ENCODE measurements at regions not wholly inside any gene's neighbourhood (a gene's known extent, or its start where the extent isn't known, plus 50 kb on each side); places are given as distances from the start of the nearest gene placed in this dataset.
"Not testable (repeated sequence)": the region's sequence is repeated elsewhere in the genome, so short reads cannot be mapped to it uniquely, and the experiment has no call there.

- no peak for DNase-seq (ENCODE audit: low spot score)
Measured at GRCh38 chr9:7622481-7622880, 177.1 kb downstream of the DMAC1 start.

DNA sequence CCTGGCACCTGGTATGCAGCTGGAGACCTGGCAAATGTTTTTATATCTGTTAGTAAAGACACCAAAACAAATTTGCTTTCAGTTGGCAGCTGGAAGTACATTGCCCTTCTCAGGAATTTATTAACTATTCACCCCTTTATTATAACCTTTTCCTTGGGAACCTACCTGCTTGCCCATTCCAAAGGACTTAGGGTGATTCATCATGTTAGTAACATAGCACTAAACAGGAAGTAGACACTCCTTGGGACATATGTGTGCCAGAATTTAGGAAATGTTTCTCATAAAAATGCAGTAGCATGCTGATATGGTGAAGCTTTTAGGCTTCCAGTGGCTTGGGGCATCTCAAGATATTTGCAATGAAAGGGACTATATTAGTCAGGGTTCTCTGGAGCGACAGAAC, 184.2 kb downstream of the DMAC1 start:
- DNase-seq (ENCODE audit: low spot score) = no peak

- DNase-seq (ENCODE audit: low spot score) = no peak
Measured at GRCh38 chr9:7613931-7614330, 185.6 kb downstream of the DMAC1 start.

DNA sequence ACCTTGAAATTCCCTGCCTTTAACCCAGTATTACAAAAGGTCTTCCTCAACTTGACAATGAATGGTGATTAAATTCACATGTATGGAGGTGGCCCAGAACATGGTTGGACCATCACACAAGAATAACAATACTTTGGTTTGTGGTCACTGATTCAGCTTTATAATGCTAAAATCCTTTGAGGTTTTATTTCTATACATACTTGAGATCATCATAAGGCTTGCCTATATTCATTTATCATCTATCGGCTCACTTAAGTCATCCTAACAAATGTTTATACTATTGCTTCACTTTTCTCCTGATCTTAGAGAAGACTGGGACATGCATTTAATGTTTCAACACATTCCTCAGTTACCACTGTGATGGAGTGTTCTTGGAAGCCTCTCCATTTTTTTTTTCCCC, 191.3 kb downstream of the DMAC1 start:
- no peak for DNase-seq (ENCODE audit: low spot score)

DNA sequence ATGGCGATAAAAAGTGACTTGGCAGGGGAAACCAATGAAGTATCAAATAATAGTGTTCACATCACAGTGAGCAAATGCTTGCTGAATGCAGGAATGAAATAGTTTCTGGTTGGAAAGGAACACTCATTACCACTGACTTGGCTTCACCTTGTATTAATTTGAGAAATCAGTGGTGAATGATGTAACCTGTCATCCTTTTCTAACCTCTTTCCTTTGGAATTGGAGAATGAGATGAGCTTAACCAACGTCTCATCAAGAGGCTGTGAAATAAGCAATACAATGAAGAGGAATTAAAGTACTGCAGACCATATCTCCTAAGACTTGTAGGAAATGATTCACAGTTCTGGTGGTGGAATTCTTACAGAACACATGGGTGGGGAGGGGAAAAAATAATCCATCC, 192.2 kb downstream of the DMAC1 start:
- no peak for DNase-seq (ENCODE audit: low spot score)

- DNase-seq (ENCODE audit: low spot score) = no peak
Measured at GRCh38 chr9:7606591-7606990, 193.0 kb downstream of the DMAC1 start.

DNA sequence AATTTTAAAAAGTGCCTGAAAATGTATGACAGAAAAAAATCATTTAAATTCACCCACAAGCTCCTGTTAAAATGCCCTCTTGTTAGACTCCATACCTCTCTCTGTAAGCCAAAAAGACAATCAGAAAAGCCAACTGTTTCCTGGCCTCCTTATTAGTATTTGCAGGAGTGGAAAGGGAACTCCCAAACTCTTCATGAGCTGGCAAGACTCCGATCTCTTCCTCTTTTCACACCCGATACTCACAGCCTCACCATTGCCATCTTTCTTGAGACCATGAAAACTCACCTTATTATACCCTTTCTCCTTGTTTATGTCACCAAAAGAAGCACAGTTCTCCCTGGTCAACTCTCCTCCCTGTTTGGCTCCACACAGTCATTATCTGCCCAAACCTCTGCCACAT, 197.8 kb downstream of the DMAC1 start:
- no peak for DNase-seq (ENCODE audit: low spot score)

- no peak for DNase-seq (ENCODE audit: low spot score)
Measured at GRCh38 chr9:7597716-7598115, 201.9 kb downstream of the DMAC1 start.

- DNase-seq (ENCODE audit: low spot score) = no peak
Measured at GRCh38 chr9:7592321-7593316, 207.0 kb downstream of the DMAC1 start.

GRCh38 chr9:7591501-7591900, 208.1 kb downstream of the DMAC1 start:
- DNase-seq (ENCODE audit: low spot score) = no peak

DNA sequence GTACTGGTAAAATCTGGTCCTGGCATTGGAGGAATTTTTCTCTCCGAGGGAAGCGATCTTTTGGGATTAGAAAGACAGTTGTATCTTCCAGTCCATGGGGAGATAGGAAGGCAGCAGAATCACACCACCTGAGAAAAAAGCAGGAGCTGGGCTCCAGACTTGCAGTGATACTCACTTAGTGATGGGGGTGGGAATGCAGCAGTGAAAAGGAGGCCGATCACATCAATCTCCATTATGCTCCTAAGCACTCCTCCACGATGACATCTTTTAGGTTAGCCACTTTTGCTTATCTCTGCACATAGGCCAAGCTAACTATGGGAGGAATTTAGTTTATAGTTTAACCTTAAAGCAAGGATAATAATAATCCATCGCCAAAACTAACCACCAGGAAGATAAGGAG, 219.0 kb downstream of the DMAC1 start:
- no peak for DNase-seq (ENCODE audit: low spot score)

DNA sequence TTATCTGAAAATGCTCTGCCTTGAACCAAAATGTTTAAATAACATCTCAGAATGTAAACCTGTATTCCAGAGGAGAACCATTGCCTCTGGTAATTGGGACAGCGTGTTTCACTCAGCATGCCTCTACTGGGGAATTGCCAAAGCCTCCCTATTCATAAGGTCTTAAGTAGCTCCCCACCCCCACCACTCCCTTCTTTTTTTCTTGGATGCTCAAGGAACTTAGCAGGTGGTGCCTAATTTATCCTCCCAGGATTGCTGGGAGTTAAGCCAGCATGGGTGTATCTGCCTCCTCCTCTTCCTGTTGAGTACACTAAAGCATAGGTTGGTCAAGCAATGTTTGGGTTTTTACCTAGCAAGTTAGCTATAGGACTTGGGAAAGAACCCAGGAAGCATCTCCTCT, 220.2 kb downstream of the DMAC1 start:
- no peak for DNase-seq (ENCODE audit: low spot score)

- DNase-seq (ENCODE audit: low spot score) = no peak
Measured at GRCh38 chr9:7578951-7579350, 220.6 kb downstream of the DMAC1 start.

DNA sequence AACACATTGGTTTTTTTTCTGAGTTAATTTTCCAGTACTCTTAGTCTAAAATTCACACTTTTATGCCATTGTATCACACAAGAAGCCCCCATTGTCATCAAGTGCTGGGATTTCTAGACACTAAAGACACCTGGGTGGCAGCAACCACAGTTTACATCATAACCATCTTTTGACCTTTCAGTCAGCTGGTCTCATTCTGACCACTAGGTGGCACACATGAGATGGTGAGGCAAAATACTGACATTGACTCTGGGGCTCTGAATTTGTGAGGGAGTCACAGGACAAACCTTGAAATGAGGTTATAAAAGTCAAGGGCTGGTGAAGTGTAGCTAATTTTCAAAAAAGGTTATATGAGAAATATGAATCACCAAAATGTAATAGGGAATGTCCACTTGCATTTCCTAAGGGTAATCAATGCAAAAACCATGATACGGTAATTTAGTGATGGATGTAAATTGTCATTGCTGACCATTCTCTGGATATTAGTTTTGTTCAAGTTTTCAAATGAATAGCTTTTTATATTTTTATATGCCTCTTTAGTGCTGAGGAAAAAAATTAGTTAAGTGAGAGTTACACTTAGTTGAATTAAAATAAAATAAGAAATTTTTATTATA, 229.4 kb downstream of the DMAC1 start:
- peak; percentile 21 for DNase-seq (ENCODE audit: low spot score)

- no peak for DNase-seq (ENCODE audit: low spot score)
Measured at GRCh38 chr9:7567687-7568086, 231.9 kb downstream of the DMAC1 start.

- no peak for DNase-seq (ENCODE audit: low spot score)
Measured at GRCh38 chr9:7561527-7562080, 238.0 kb downstream of the DMAC1 start.

DNA sequence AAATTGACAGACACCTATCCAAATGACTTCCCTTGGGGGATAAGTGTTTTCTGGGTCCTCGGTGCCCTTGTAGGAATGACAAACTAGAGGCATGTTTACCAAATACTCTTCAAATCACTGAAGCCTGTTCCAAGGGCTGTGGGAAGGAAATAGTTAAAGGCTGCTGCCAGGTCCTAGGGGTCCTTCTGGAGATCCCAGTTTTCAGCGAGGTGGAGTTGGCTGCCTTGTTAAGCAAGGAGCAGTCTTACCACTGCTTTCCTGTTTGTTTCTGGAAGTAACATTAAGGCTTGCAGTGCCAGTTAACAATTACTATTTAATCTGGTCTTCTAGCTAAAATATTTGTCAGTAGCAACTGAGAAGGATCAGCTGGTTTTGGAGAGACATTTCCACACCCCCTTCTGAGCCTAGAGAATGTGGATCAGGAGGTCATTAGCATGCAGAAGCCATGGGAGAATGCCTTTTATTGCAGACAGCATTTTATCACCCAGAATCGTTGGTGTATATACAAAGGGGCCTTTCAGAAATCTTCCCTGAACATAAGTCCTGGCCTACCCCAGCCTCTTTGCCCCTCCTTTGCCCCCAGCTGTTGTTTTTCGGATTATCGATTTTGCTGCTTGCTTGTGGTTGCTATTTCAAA, 238.8 kb downstream of the DMAC1 start:
- DNase-seq (ENCODE audit: low spot score) = no peak

DNA sequence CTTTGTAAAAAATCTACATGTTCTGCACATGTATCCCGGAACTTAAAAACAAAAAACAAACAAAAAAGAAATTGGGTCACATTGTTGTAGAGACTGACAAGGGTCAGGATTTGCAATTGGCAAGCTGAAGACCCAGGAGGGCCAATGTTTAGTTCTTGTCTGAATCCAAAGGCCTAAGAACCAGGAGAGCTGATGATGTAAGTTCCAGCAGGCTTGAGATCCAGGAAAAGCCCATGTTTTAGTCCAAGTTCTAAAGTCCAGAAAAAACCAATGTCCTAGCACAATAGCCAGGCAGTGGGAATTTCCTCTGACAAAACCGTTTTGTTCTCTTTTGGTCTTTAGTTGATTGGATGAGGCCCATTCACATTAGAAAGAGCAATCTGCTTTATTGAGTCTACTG, 244.9 kb downstream of the DMAC1 start:
- DNase-seq (ENCODE audit: low spot score) = no peak

DNA sequence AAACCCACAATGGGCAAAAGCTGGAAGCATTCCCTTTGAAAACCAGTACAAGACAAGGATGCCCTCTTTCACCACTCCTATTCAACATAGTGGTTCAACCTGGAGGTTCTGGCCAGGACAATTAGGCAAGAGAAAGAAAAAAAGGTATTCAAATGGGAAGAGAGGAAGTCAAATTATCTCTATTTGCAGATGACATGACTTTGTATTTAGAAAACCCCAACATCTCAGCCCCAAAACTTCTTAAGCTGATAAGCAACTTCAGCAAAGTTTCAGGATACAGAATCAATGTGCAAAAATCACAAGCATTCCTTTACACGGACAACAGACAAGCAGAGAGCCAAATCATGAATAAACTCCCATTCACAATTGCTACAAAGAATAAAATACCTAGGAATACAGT, 246.9 kb downstream of the DMAC1 start:
- not testable (repeated sequence) for DNase-seq (ENCODE audit: low spot score)

DNA sequence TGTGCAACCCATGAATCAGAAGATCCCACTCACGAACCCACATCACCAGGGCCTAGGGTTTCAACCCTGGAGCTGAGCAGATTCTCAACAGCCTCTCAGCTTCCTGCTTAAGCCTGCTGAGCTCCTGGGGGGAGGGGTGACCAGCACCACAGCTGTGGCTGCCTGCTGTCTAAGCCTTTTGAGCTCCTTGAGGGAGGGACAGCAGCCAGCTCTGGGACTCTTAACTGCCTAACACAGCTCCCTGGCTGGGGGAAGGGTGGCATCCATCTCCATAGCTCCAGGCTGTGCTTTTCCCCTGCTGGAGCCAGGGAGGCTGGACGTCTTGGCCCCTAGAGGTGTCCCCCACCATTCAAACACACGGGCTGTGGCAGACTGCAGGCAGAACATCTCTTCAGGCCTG, 250.3 kb downstream of the DMAC1 start:
- DNase-seq (ENCODE audit: low spot score) = no peak

DNA sequence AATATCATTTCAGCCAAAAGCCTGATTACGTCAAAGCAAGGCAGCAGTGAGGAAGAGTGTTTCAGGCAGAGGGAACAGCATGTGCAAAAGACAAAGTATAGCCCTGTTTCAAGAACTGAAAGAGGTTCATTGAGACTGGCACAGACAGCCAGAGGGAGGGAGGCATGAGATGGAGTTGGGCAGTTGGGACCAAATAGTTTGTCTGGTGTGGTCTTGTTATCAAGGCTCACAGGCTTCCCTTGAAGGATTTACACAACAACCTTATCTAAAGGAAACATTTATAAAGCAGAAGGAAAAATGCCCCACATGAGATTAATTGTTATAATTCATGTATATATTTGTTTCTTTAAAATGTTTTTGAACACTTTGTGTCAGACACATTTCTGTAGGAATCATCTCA, 253.3 kb downstream of the DMAC1 start:
- DNase-seq (ENCODE audit: low spot score) = no peak

DNA sequence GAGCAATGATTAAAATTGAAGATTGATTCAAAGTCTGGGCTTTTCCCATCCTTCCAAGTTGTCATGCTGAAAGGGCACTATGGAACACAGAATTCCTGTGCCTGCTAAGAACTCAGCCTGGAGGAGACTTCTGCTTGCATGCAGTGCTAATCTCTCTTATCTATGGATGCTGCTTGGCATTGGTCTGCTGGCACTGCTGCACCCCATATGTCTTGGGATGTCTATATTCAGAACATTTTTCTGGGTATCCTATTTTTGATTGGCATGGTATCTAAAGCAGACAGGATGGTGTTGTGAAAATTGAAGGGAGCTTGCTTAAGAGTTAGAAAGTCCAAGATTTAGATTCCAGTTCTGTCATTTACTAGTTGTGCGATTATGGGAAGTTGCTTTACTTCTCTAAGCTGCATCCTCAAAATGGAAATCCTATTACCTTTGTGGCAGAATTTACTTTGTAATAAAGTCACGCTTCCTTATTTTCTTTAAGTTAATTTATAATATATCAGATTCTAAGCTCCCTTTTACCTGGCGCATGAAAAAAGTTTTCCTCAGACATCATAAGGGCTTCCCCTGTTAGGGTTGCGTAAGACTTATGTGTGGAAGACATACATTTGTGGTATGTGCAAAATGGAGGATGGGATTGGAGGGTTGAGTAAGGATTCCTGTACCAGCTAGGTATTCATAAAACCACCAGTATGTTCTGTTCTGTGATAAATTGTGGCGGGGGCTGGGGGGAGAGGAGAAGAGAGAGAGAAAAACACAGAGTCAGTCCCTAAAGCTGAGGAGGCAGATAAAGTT, 254.0 kb downstream of the DMAC1 start:
- no peak for DNase-seq (ENCODE audit: low spot score)
